ENCODE measurements at regions not wholly inside any gene's neighbourhood (a gene's known extent, or its start where the extent isn't known, plus 50 kb on each side); places are given as distances from the start of the nearest gene placed in this dataset.

GRCh38 chr15:93553167-93553935 is 464.3 kb upstream of the RGMA start:
- Mint-ChIP-seq H3K9me3 (no peaks in the 10 kb centered on the region), H3K36me3 (ENCODE audit: low read depth) (no peaks in the 10 kb centered on the region), H3K4me1 (ENCODE audit: low read depth) (no peaks in the 10 kb centered on the region), H3K4me3 (no peak overlapping the region), H3K27me3 (peaks cover 7% of the 10 kb centered on the region), H3K27ac (no peak overlapping the region)

- Mint-ChIP-seq H3K4me1 (ENCODE audit: low read depth) (no peaks in the 10 kb centered on the region), H3K27ac (no peak overlapping the region), H3K36me3 (ENCODE audit: low read depth) (no peaks in the 10 kb centered on the region), H3K9me3 (peaks cover 11% of the 10 kb centered on the region), H3K4me3 (no peak overlapping the region), H3K27me3 (peaks cover 16% of the 10 kb centered on the region)
Observed at GRCh38 chr15:93543093-93543492, 454.1 kb upstream of the RGMA start.

- H3K4me3 Mint-ChIP-seq = no peak overlapping the region
- no peaks in the 10 kb centered on the region for H3K36me3 Mint-ChIP-seq (ENCODE audit: low read depth)
- no peaks in the 10 kb centered on the region for H3K9me3 Mint-ChIP-seq
- H3K27me3 Mint-ChIP-seq = peaks cover 4% of the 10 kb centered on the region
- H3K4me1 Mint-ChIP-seq (ENCODE audit: low read depth) = no peaks in the 10 kb centered on the region
- no peak overlapping the region for H3K27ac Mint-ChIP-seq
Observed at GRCh38 chr15:93527374-93528050, 438.5 kb upstream of the RGMA start.

GRCh38 chr15:93524432-93524831 is 435.4 kb upstream of the RGMA start:
- H3K4me3 Mint-ChIP-seq = no peak overlapping the region
- no peak overlapping the region for H3K27ac Mint-ChIP-seq
- no peaks in the 10 kb centered on the region for H3K36me3 Mint-ChIP-seq (ENCODE audit: low read depth)
- no peaks in the 10 kb centered on the region for H3K9me3 Mint-ChIP-seq
- peaks cover 7% of the 10 kb centered on the region for H3K27me3 Mint-ChIP-seq
- H3K4me1 Mint-ChIP-seq (ENCODE audit: low read depth) = no peaks in the 10 kb centered on the region

- no peak overlapping the region for H3K4me3 Mint-ChIP-seq
- H3K27me3 Mint-ChIP-seq = peaks cover 7% of the 10 kb centered on the region
- H3K4me1 Mint-ChIP-seq (ENCODE audit: low read depth) = no peaks in the 10 kb centered on the region
- no peaks in the 10 kb centered on the region for H3K9me3 Mint-ChIP-seq
- no peaks in the 10 kb centered on the region for H3K36me3 Mint-ChIP-seq (ENCODE audit: low read depth)
- H3K27ac Mint-ChIP-seq = no peak overlapping the region
Observed at GRCh38 chr15:93523481-93523880, 434.5 kb upstream of the RGMA start.

- Mint-ChIP-seq H3K36me3 (ENCODE audit: low read depth) (no peaks in the 10 kb centered on the region), H3K27me3 (peaks cover 12% of the 10 kb centered on the region)
Observed at GRCh38 chr15:93520206-93520605, 431.2 kb upstream of the RGMA start.

GRCh38 chr15:93519599-93519998 is 430.6 kb upstream of the RGMA start:
- peaks cover 12% of the 10 kb centered on the region for H3K27me3 Mint-ChIP-seq
- H3K4me1 Mint-ChIP-seq (ENCODE audit: low read depth) = no peaks in the 10 kb centered on the region
- H3K36me3 Mint-ChIP-seq (ENCODE audit: low read depth) = no peaks in the 10 kb centered on the region
- H3K9me3 Mint-ChIP-seq = no peaks in the 10 kb centered on the region
- H3K4me3 Mint-ChIP-seq = no peak overlapping the region
- no peak overlapping the region for H3K27ac Mint-ChIP-seq

More at GRCh38 chr15:93520206-93520605, 431.2 kb upstream of the RGMA start:
- H3K4me3 Mint-ChIP-seq = no peak overlapping the region
- no peaks in the 10 kb centered on the region for H3K4me1 Mint-ChIP-seq (ENCODE audit: low read depth)
- H3K9me3 Mint-ChIP-seq = no peaks in the 10 kb centered on the region
- no peak overlapping the region for H3K27ac Mint-ChIP-seq

- H3K27me3 Mint-ChIP-seq = peaks cover 12% of the 10 kb centered on the region
Observed at GRCh38 chr15:93517176-93517575, 428.2 kb upstream of the RGMA start.

GRCh38 chr15:93515256-93516051 is 426.4 kb upstream of the RGMA start:
- Mint-ChIP-seq H3K4me3 (no peak overlapping the region), H3K4me1 (ENCODE audit: low read depth) (no peaks in the 10 kb centered on the region), H3K36me3 (ENCODE audit: low read depth) (no peaks in the 10 kb centered on the region), H3K27ac (no peak overlapping the region), H3K27me3 (peaks cover 8% of the 10 kb centered on the region), H3K9me3 (no peaks in the 10 kb centered on the region)

More at GRCh38 chr15:93517176-93517575, 428.2 kb upstream of the RGMA start:
- Mint-ChIP-seq H3K4me3 (no peak overlapping the region), H3K4me1 (ENCODE audit: low read depth) (no peaks in the 10 kb centered on the region), H3K27ac (no peak overlapping the region), H3K9me3 (no peaks in the 10 kb centered on the region), H3K36me3 (ENCODE audit: low read depth) (no peaks in the 10 kb centered on the region)

GRCh38 chr15:93506646-93507045 is 417.6 kb upstream of the RGMA start:
- Mint-ChIP-seq H3K4me1 (ENCODE audit: low read depth) (no peaks in the 10 kb centered on the region), H3K36me3 (ENCODE audit: low read depth) (no peaks in the 10 kb centered on the region), H3K27me3 (no peaks in the 10 kb centered on the region), H3K9me3 (no peaks in the 10 kb centered on the region), H3K27ac (no peak overlapping the region), H3K4me3 (no peak overlapping the region)

GRCh38 chr15:93505506-93505905 is 416.5 kb upstream of the RGMA start:
- Mint-ChIP-seq H3K27ac (no peak overlapping the region), H3K4me1 (ENCODE audit: low read depth) (no peaks in the 10 kb centered on the region), H3K4me3 (no peak overlapping the region), H3K9me3 (no peaks in the 10 kb centered on the region), H3K27me3 (no peaks in the 10 kb centered on the region), H3K36me3 (ENCODE audit: low read depth) (no peaks in the 10 kb centered on the region)

GRCh38 chr15:93501946-93502345 is 412.9 kb upstream of the RGMA start:
- H3K27me3 Mint-ChIP-seq = no peaks in the 10 kb centered on the region
- no peaks in the 10 kb centered on the region for H3K36me3 Mint-ChIP-seq (ENCODE audit: low read depth)
- H3K27ac Mint-ChIP-seq = no peak overlapping the region
- no peaks in the 10 kb centered on the region for H3K4me1 Mint-ChIP-seq (ENCODE audit: low read depth)
- no peak overlapping the region for H3K4me3 Mint-ChIP-seq
- no peaks in the 10 kb centered on the region for H3K9me3 Mint-ChIP-seq

GRCh38 chr15:93500155-93500554 is 411.1 kb upstream of the RGMA start:
- Mint-ChIP-seq H3K4me1 (ENCODE audit: low read depth) (no peaks in the 10 kb centered on the region), H3K4me3 (no peak overlapping the region), H3K9me3 (no peaks in the 10 kb centered on the region), H3K27ac (no peak overlapping the region), H3K36me3 (ENCODE audit: low read depth) (no peaks in the 10 kb centered on the region), H3K27me3 (no peaks in the 10 kb centered on the region)

- H3K4me1 Mint-ChIP-seq (ENCODE audit: low read depth) = no peaks in the 10 kb centered on the region
- H3K27me3 Mint-ChIP-seq = no peaks in the 10 kb centered on the region
- H3K9me3 Mint-ChIP-seq = no peaks in the 10 kb centered on the region
- no peak overlapping the region for H3K4me3 Mint-ChIP-seq
- no peaks in the 10 kb centered on the region for H3K36me3 Mint-ChIP-seq (ENCODE audit: low read depth)
- no peak overlapping the region for H3K27ac Mint-ChIP-seq
Observed at GRCh38 chr15:93497291-93497690, 408.3 kb upstream of the RGMA start.

- H3K4me1 Mint-ChIP-seq (ENCODE audit: low read depth) = no peaks in the 10 kb centered on the region
- H3K27me3 Mint-ChIP-seq = no peaks in the 10 kb centered on the region
- no peak overlapping the region for H3K4me3 Mint-ChIP-seq
- H3K9me3 Mint-ChIP-seq = no peaks in the 10 kb centered on the region
- no peaks in the 10 kb centered on the region for H3K36me3 Mint-ChIP-seq (ENCODE audit: low read depth)
- H3K27ac Mint-ChIP-seq = no peak overlapping the region
Observed at GRCh38 chr15:93496888-93497287, 407.9 kb upstream of the RGMA start.

All from stimulated activated naive CD8-positive, alpha-beta T cell treated with anti-CD3 and anti-CD28 coated beads, Interleukin-15, Interleukin-2, amounts not matched to agents 100 ng/mL and 50 ng/mL, for 24 hours (primary cell).